ENCODE measurements at regions not wholly inside any gene's neighbourhood (a gene's known extent, or its start where the extent isn't known, plus 50 kb on each side); places are given as distances from the start of the nearest gene placed in this dataset.
A peak's percentile ranks its signal among the peaks of the same experiment; 100 is the strongest.

GRCh38 chr2:7573166-7573825 is 656.1 kb downstream of the RNF144A start:
- ChIA-PET POLR2A (no interaction called here), CTCF (ENCODE audit: low intra/inter-chr PET ratio) (no interaction called here)

GRCh38 chr2:7574385-7574784 is 657.2 kb downstream of the RNF144A start:
- ChIA-PET CTCF (ENCODE audit: low intra/inter-chr PET ratio) (no interaction called here), POLR2A (interaction anchor here (0.6 kb wide), 1 partner anchor 549 kb away, joined by 3 read pairs; no protein-coding TSS in a partner anchor)
- FAIRE-seq (no peak), DNase-seq (ENCODE audit: extremely low read depth in 1 of 4, low spot score in 3 of 4) (peak in 2 of 4 experiments; percentile 16 to 22), ATAC-seq (no peak; the same call in 1 of the 3 replicates)
- intact Hi-C loops (cut with micrococcal nuclease) (no loop called here), in situ Hi-C loops (cut with MboI) (no loop called here)
- H4K20me1 ChIP-seq (replicated peaks; ENCODE audit: control insufficient read depth, insufficient read depth, low read length) = no peaks in the 10 kb centered on the region
- H2AFZ ChIP-seq (ENCODE audit: low read depth, low read length) = no peak overlapping the region
- no peak overlapping the region for H3K27ac ChIP-seq (ENCODE audit: extremely low read depth, low read depth, low read length)
- no peaks in the 10 kb centered on the region for H3K9me1 ChIP-seq (ENCODE audit: control insufficient read depth, insufficient read depth, low read length)
- 6% methylated on average over 4 of the region's 4 CpGs for WGBS (ENCODE audit: insufficient coverage, low coverage, missing lambda C conversion rate)
- H3K36me3 ChIP-seq (ENCODE audit: control insufficient read depth, insufficient read depth, low read length) = no peaks in the 10 kb centered on the region
- H3K4me3 ChIP-seq = no peak overlapping the region
- no peaks in the 10 kb centered on the region; a peak in 1 of 5 replicates for H3K4me1 ChIP-seq (replicated peaks in 1 of 2; ENCODE audit: control insufficient read depth in 2 of 2, insufficient read depth in 2 of 2, low read length in 2 of 2)
- no peaks in the 10 kb centered on the region for H3K27me3 ChIP-seq (ENCODE audit: control insufficient read depth in 2 of 2, insufficient read depth in 2 of 2, low read length in 2 of 2)
- H3K9me3 ChIP-seq (replicated peaks; ENCODE audit: control insufficient read depth, insufficient read depth, low read depth, low read length) = no peaks in the 10 kb centered on the region
- H3K9ac ChIP-seq (ENCODE audit: insufficient read depth in 1 of 2, low read depth in 2 of 2, low read length in 2 of 2) = no peak overlapping the region
- BruUV-seq (replicated peaks) = no TSS peak
- H3K4me2 ChIP-seq (ENCODE audit: insufficient read depth, low read length) = no peak overlapping the region
- H3K79me2 ChIP-seq (ENCODE audit: control insufficient read depth, insufficient read depth, low read length) = no peaks in the 10 kb centered on the region
- TF ChIP-seq E2F3 (CRISPR knock-in tag; IDR thresholded peaks at IDR 0.05) (no peak), TCF7L2 (IDR thresholded peaks at IDR 0.05; ENCODE audit: low read depth, low read length) (no peak), KDM5B (IDR thresholded peaks at IDR 0.05; ENCODE audit: insufficient replicate concordance, low read depth, low read length) (no peak), MTA2 (IDR thresholded peaks at IDR 0.05; ENCODE audit: low read depth) (peak; percentile 48), ZBTB8A (IDR thresholded peaks at IDR 0.05; ENCODE audit: partially characterized antibody) (no peak), EP300 (IDR thresholded peaks at IDR 0.05; ENCODE audit: low read length) (peak; percentile 36; the same call in 1 of the 2 replicates), BACH1 (tag; IDR thresholded peaks at IDR 0.05) (no peak), ETV1 (tag; conservative IDR thresholded peaks at IDR 0.05; ENCODE audit: low read depth) (no peak), ZFX (CRISPR knock-in tag; IDR thresholded peaks at IDR 0.05) (no peak), SRSF9 (IDR thresholded peaks at IDR 0.05; ENCODE audit: borderline replicate concordance, low read depth, low read length) (no peak), DNMT1 (IDR thresholded peaks at IDR 0.05) (no peak), RCOR1 (IDR thresholded peaks at IDR 0.05; ENCODE audit: borderline replicate concordance in 1 of 2, low read depth in 2 of 2, low read length in 2 of 2) (no peak), KDM2B (CRISPR knock-in tag; IDR thresholded peaks at IDR 0.05) (no peak), TAF9B (IDR thresholded peaks at IDR 0.05; ENCODE audit: partially characterized antibody) (no peak), RNF219 (CRISPR knock-in tag; IDR thresholded peaks at IDR 0.05) (no peak)

More at GRCh38 chr2:7573166-7573825, 656.1 kb downstream of the RNF144A start:
- no peak overlapping the region for H3K4me2 ChIP-seq (ENCODE audit: insufficient read depth, low read length)
- no peak overlapping the region for H3K9ac ChIP-seq (ENCODE audit: insufficient read depth in 1 of 2, low read depth in 2 of 2, low read length in 2 of 2)
- no peaks in the 10 kb centered on the region for H3K9me1 ChIP-seq (ENCODE audit: control insufficient read depth, insufficient read depth, low read length)
- WGBS (ENCODE audit: insufficient coverage, low coverage, missing lambda C conversion rate) = 3% methylated on average over 6 of the region's 6 CpGs
- no peak overlapping the region for H2AFZ ChIP-seq (ENCODE audit: low read depth, low read length)
- H3K4me1 ChIP-seq (replicated peaks in 1 of 2; ENCODE audit: control insufficient read depth in 2 of 2, insufficient read depth in 2 of 2, low read length in 2 of 2) = no peaks in the 10 kb centered on the region; a peak in 1 of 5 replicates
- no TSS peak for BruUV-seq (replicated peaks)
- no peak for FAIRE-seq
- no peak for DNase-seq (ENCODE audit: extremely low read depth in 1 of 4, low spot score in 3 of 4)
- no peak for TF ChIP-seq POLR2AphosphoS5 (IDR thresholded peaks at IDR 0.05; ENCODE audit: control insufficient read depth, insufficient read depth, low read depth, low read length)
- no peaks in the 10 kb centered on the region for H3K79me2 ChIP-seq (ENCODE audit: control insufficient read depth, insufficient read depth, low read length)
- H3K27ac ChIP-seq (ENCODE audit: extremely low read depth, low read depth, low read length) = no peak overlapping the region
- no peaks in the 10 kb centered on the region for H3K9me3 ChIP-seq (replicated peaks; ENCODE audit: control insufficient read depth, insufficient read depth, low read depth, low read length)
- in situ Hi-C loops (cut with MboI) = no loop called here
- no peak overlapping the region for H3K4me3 ChIP-seq
- H4K20me1 ChIP-seq (replicated peaks; ENCODE audit: control insufficient read depth, insufficient read depth, low read length) = no peaks in the 10 kb centered on the region
- no peaks in the 10 kb centered on the region for H3K27me3 ChIP-seq (ENCODE audit: control insufficient read depth in 2 of 2, insufficient read depth in 2 of 2, low read length in 2 of 2)
- intact Hi-C loops (cut with micrococcal nuclease) = no loop called here
- H3K36me3 ChIP-seq (ENCODE audit: control insufficient read depth, insufficient read depth, low read length) = no peaks in the 10 kb centered on the region
- ATAC-seq = no peak

Data from K562 (cell line).